IMR-90 (cell line): ENCODE measurements at regions not wholly inside any gene's neighbourhood (a gene's known extent, or its start where the extent isn't known, plus 50 kb on each side); places are given as distances from the start of the nearest gene placed in this dataset.

Experiments
- ATAC-seq: fragments of 200-7000 bp; cut with Tn5 transposase; 2 replicates; pipeline ENCODE4 v1.9.1; 2020; ENCODE audit warnings: low read depth, mild to moderate bottlenecking, moderate library complexity
- BruUV-seq: library from RNA; stranded (reverse); fragments of 400-500 nt; replicated peaks from 2 replicates; lab custom pipeline; 2021; lab: Mats Ljungman, UMichigan
- CTCF ChIA-PET: fragments of 300-600 bp; formaldehyde crosslinking; extraction: SDS; loops from one replicate; lab custom pipeline; 2021; ENCODE audit warnings: antibody characterized with exemption; lab: Yijun Ruan, JAX
- POLR2A ChIA-PET: fragments of 300-600 bp; sonication (Branson Sonifier 250); formaldehyde crosslinking; loops from one replicate; lab custom pipeline; 2022; ENCODE audit warnings: antibody characterized with exemption; ENCODE audit not compliant: unreplicated experiment; lab: Charles Lee
- DNase-seq: peaks from one replicate; pipeline ENCODE4 v3.0.0; 2013
- H2AFZ ChIP-seq: replicated peaks from 2 replicates; pipeline ENCODE3; 2013; ENCODE audit warnings: low read length, mild to moderate bottlenecking; ENCODE audit not compliant: poor library complexity
- H2AK5ac ChIP-seq: 2 replicates; pipeline ENCODE4 v1.6.1; 2013; ENCODE audit warnings: low read depth, low read length, inconsistent platforms
- H2AK9ac ChIP-seq: replicated peaks from 2 replicates; pipeline ENCODE3; 2013; ENCODE audit warnings: mild to moderate bottlenecking, low read depth, low read length, moderate library complexity; ENCODE audit not compliant: poor library complexity
- H2BK120ac ChIP-seq: 2 replicates; pipeline ENCODE4 v1.6.1; 2013; ENCODE audit warnings: low read depth, low read length, inconsistent platforms
- H2BK15ac ChIP-seq: 3 replicates; pipeline ENCODE4 v1.6.1; 2013; ENCODE audit warnings: low read depth, low read length, inconsistent platforms
- H2BK20ac ChIP-seq: 2 replicates; pipeline ENCODE4 v1.6.1; 2013; ENCODE audit warnings: low read depth, mild to moderate bottlenecking, inconsistent platforms, low read length, moderate library complexity
- H2BK5ac ChIP-seq: 2 replicates; pipeline ENCODE4 v1.6.1; 2013; ENCODE audit warnings: mild to moderate bottlenecking, low read depth, low read length, inconsistent platforms; ENCODE audit not compliant: poor library complexity, severe bottlenecking
- H3K14ac ChIP-seq: replicated peaks from 2 replicates; pipeline ENCODE4 v1.6.1; 2013; ENCODE audit warnings: low read depth, low read length, inconsistent platforms
- H3K18ac ChIP-seq: 2 replicates; pipeline ENCODE4 v1.6.1; 2013; ENCODE audit warnings: low read depth, low read length, control low read depth
- H3K23ac ChIP-seq: 2 replicates; pipeline ENCODE4 v1.6.1; 2013; ENCODE audit warnings: low read depth, low read length, inconsistent platforms
- H3K27ac ChIP-seq: 2 replicates; pipeline ENCODE4 v1.5.1; 2013; ENCODE audit warnings: mild to moderate bottlenecking, control low read depth, low read length; ENCODE audit not compliant: insufficient read depth
- H3K27me3 ChIP-seq: 2 replicates; pipeline ENCODE4 v1.6.1; 2013; ENCODE audit warnings: low read length; ENCODE audit not compliant: control insufficient read depth, insufficient read depth
- H3K36me3 ChIP-seq: 2 replicates; pipeline ENCODE4 v1.6.1; 2013; ENCODE audit warnings: low read length, mixed read lengths; ENCODE audit not compliant: control insufficient read depth, insufficient read depth
- H3K4ac ChIP-seq: 2 replicates; pipeline ENCODE4 v1.6.1; 2013; ENCODE audit warnings: low read depth, low read length, inconsistent platforms
- H3K4me1 ChIP-seq: 2 replicates; pipeline ENCODE4 v1.6.1; 2013; ENCODE audit warnings: low read length, mixed read lengths; ENCODE audit not compliant: control insufficient read depth, insufficient read depth
- H3K4me2 ChIP-seq: 2 replicates; pipeline ENCODE4 v1.6.1; 2013; ENCODE audit warnings: low read depth, mild to moderate bottlenecking, control low read depth, low read length, moderate library complexity
- H3K4me3 ChIP-seq: 2 replicates; pipeline ENCODE4 v1.5.1; 2013; ENCODE audit warnings: low read depth, mild to moderate bottlenecking, control low read depth, low read length, moderate library complexity; ENCODE audit not compliant: insufficient read depth
- H3K56ac ChIP-seq: 2 replicates; pipeline ENCODE4 v1.6.1; 2013; ENCODE audit warnings: low read length, inconsistent platforms; ENCODE audit not compliant: insufficient read depth; ENCODE audit errors: extremely low read depth
- H3K79me1 ChIP-seq, 2 experiments: 2 replicates each; pipeline ENCODE4 v1.6.1; 2013; ENCODE audit warnings: low read length in 2 of 2, inconsistent platforms in 1 of 2, low read depth in 1 of 2
- H3K9ac ChIP-seq: 2 replicates; pipeline ENCODE4 v1.6.1; 2013; ENCODE audit warnings: low read depth, low read length, control low read depth
- H3K9me1 ChIP-seq: 2 replicates; pipeline ENCODE4 v1.6.1; 2013; ENCODE audit warnings: low read length, inconsistent platforms; ENCODE audit not compliant: insufficient read depth
- H3K9me3 ChIP-seq: 2 replicates; pipeline ENCODE4 v1.6.1; 2013; ENCODE audit warnings: low read length; ENCODE audit not compliant: control insufficient read depth, insufficient read depth
- H4K20me1 ChIP-seq: 2 replicates; pipeline ENCODE4 v1.6.1; 2013; ENCODE audit warnings: low read length, inconsistent platforms; ENCODE audit not compliant: insufficient read depth
- H4K5ac ChIP-seq: 2 replicates; pipeline ENCODE4 v1.6.1; 2013; ENCODE audit warnings: mild to moderate bottlenecking, low read depth, low read length, control low read depth
- H4K8ac ChIP-seq, 2 experiments: 2 replicates each; pipeline ENCODE4 v1.6.1; 2013; ENCODE audit warnings: low read depth in 2 of 2, low read length in 2 of 2, control low read depth in 1 of 2, inconsistent platforms in 1 of 2
- H4K91ac ChIP-seq: 2 replicates; pipeline ENCODE4 v1.6.1; 2013; ENCODE audit warnings: low read depth, low read length, inconsistent platforms; ENCODE audit not compliant: insufficient read depth
- BHLHE40 ChIP-seq: fragments of 150-350 bp; IDR thresholded peaks from 2 replicates; pipeline ENCODE4 v1.6.1; 2016; ENCODE audit warnings: mild to moderate bottlenecking, low read depth, low read length
- CEBPB ChIP-seq: IDR thresholded peaks from 2 replicates; pipeline ENCODE4 v1.6.1; 2012; ENCODE audit warnings: low read depth, low read length, improper control_type of control experiment
- CHD1 ChIP-seq: IDR thresholded peaks from 2 replicates; pipeline ENCODE4 v1.6.1; 2012; ENCODE audit warnings: low read depth, low read length, improper control_type of control experiment
- FOS ChIP-seq: fragments of 150-350 bp; IDR thresholded peaks from 2 replicates; pipeline ENCODE4 v1.6.1; 2016; ENCODE audit warnings: low read depth, low read length
- MXI1 ChIP-seq: IDR thresholded peaks from 2 replicates; pipeline ENCODE4 v1.6.1; 2012; ENCODE audit warnings: low read depth, mild to moderate bottlenecking, low read length, moderate library complexity, borderline replicate concordance
- POLR2A ChIP-seq: IDR thresholded peaks from 2 replicates; pipeline ENCODE4 v1.6.1; 2012; ENCODE audit warnings: mild to moderate bottlenecking, low read depth, low read length
- RFX5 ChIP-seq: IDR thresholded peaks from 2 replicates; pipeline ENCODE4 v1.8.0; 2012; ENCODE audit warnings: low read depth, mild to moderate bottlenecking, low read length, moderate library complexity
- WGBS, 2 experiments: methylation state at CpG; one replicate each; pipeline versions ENCODE4 v1.1.5 to v1.1.7; 2013; ENCODE audit warnings: missing lambda C conversion rate in 2 of 2; ENCODE audit not compliant: insufficient read length in 1 of 2; ENCODE audit errors: extremely low coverage in 2 of 2; 5-methylcytosine and 5-hydroxymethylcytosine counted together
- dilution Hi-C: fragments of 300-500 bp; cut with HindIII; formaldehyde crosslinking; loops from one replicate; pipeline ENCODE4 v1.14.3; 2018; ENCODE audit warnings: low sequenced_read_pairs; ENCODE audit not compliant: unreplicated experiment
- in situ Hi-C: fragments of 300-500 bp; cut with MboI; formaldehyde crosslinking; loops from 3 replicates; pipeline ENCODE4 v1.14.3; 2019; ENCODE audit warnings: low sequenced_read_pairs, inconsistent platforms, mixed read lengths
- intact Hi-C: fragments of 100-400 bp; cut with micrococcal nuclease; formaldehyde crosslinking; loops from 2 replicates; pipeline ENCODE4 v1.10.0; 2022
- TF ChIP-seq, protein P1 (sequence below): fragments of 150-350 bp; IDR thresholded peaks from 2 replicates; pipeline ENCODE4 v1.6.1; 2016; ENCODE audit warnings: low read depth, mild to moderate bottlenecking, low read length, moderate library complexity, borderline replicate concordance
- TF ChIP-seq, protein P2 (sequence below): conservative IDR thresholded peaks from 2 replicates; pipeline ENCODE4 v1.5.1; 2012; ENCODE audit warnings: mild to moderate bottlenecking, low read depth, low read length, improper control_type of control experiment

DNA sequence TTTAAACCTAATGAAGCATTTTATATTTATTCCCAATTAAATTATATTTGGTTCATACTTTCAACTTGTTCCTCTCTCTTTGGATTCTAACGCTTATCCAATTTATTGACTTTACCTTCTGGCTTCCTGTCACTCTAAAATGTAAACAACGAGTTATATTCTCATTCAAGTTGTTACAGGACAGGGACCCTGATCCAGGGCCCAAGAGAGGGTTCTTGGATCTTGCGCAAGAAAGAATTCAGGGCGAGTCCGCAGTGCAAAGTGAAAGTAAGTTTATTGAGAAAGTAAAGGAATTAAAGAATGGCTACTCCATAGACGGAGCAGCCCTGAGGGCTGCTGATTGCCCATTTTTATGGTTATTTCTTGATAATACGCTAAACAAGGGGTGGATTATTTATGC is 405.6 kb upstream of the API5 start:
- Histone ChIP-seq H3K9me3 (peaks cover 16% of the 10 kb centered on the region), H3K56ac (no peak overlapping the region), H3K9ac (no peak overlapping the region), H3K4me2 (no peak overlapping the region), H3K4ac (no peak overlapping the region), H3K9me1 (no peaks in the 10 kb centered on the region), H3K79me1 (no peaks in the 10 kb centered on the region), H3K14ac (no peak overlapping the region), H2BK120ac (no peak overlapping the region), H2AK9ac (no peak overlapping the region), H2BK15ac (no peak overlapping the region), H4K20me1 (no peaks in the 10 kb centered on the region), H3K36me3 (no peaks in the 10 kb centered on the region), H3K4me1 (no peaks in the 10 kb centered on the region), H4K5ac (no peak overlapping the region), H4K8ac (no peak overlapping the region), H4K91ac (no peak overlapping the region), H3K27me3 (no peaks in the 10 kb centered on the region), H2BK5ac (no peak overlapping the region), H3K23ac (no peak overlapping the region), H3K27ac (no peak overlapping the region), H2AK5ac (no peak overlapping the region), H2AFZ (no peak overlapping the region), H2BK20ac (no peak overlapping the region), H3K4me3 (no peak overlapping the region), H3K18ac (no peak overlapping the region)
- dilution Hi-C loops (no loop called here), in situ Hi-C loops (no loop called here), intact Hi-C loops (no loop called here)
- POLR2A ChIA-PET, result no interaction called here
- TF ChIP-seq RFX5 (no peak), CEBPB (peak; percentile 22; the same call in 1 of the 2 replicates), FOS (no peak), BHLHE40 (no peak), POLR2A (no peak), CHD1 (no peak), MXI1 (no peak)
- TF ChIP-seq, protein P1, sequence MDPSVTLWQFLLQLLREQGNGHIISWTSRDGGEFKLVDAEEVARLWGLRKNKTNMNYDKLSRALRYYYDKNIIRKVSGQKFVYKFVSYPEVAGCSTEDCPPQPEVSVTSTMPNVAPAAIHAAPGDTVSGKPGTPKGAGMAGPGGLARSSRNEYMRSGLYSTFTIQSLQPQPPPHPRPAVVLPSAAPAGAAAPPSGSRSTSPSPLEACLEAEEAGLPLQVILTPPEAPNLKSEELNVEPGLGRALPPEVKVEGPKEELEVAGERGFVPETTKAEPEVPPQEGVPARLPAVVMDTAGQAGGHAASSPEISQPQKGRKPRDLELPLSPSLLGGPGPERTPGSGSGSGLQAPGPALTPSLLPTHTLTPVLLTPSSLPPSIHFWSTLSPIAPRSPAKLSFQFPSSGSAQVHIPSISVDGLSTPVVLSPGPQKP, result no peak
- TF ChIP-seq, protein P2, sequence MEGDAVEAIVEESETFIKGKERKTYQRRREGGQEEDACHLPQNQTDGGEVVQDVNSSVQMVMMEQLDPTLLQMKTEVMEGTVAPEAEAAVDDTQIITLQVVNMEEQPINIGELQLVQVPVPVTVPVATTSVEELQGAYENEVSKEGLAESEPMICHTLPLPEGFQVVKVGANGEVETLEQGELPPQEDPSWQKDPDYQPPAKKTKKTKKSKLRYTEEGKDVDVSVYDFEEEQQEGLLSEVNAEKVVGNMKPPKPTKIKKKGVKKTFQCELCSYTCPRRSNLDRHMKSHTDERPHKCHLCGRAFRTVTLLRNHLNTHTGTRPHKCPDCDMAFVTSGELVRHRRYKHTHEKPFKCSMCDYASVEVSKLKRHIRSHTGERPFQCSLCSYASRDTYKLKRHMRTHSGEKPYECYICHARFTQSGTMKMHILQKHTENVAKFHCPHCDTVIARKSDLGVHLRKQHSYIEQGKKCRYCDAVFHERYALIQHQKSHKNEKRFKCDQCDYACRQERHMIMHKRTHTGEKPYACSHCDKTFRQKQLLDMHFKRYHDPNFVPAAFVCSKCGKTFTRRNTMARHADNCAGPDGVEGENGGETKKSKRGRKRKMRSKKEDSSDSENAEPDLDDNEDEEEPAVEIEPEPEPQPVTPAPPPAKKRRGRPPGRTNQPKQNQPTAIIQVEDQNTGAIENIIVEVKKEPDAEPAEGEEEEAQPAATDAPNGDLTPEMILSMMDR, result no peak
- CTCF ChIA-PET, result no interaction called here
- DNase-seq, result no peak
- ATAC-seq, result no peak
- WGBS, 2 experiments, result 60% methylated on average over 1 of the region's 7 CpGs; no CpG with 5 or more reads in 1 of the 2 experiments
- no TSS peak for BruUV-seq
